NT2/D1 (cell line): ENCODE measurements at regions not wholly inside any gene's neighbourhood (a gene's known extent, or its start where the extent isn't known, plus 50 kb on each side); places are given as distances from the start of the nearest gene placed in this dataset.

ENCODE experiments used
- SUZ12 ChIP-seq: IDR thresholded peaks from 2 replicates; pipeline ENCODE4 v1.6.1; 2011; ENCODE audit not compliant: insufficient read length, insufficient read depth; ENCODE audit errors: extremely low read depth
- YY1 ChIP-seq: IDR thresholded peaks from 2 replicates; pipeline ENCODE4 v1.6.1; 2011; ENCODE audit not compliant: insufficient read length, insufficient read depth
- ZNF274 ChIP-seq: IDR thresholded peaks from 2 replicates; pipeline ENCODE4 v1.6.1; 2011; ENCODE audit warnings: mild to moderate bottlenecking, low read depth, low read length

- TF ChIP-seq YY1 = no peak
- TF ChIP-seq ZNF274 = no peak
- TF ChIP-seq SUZ12 = no peak
These were observed 118.5 kb upstream of the KCNMB2 start for GRCh38 chr3:178417736-178418135.
